ENCODE measurements at regions not wholly inside any gene's neighbourhood (a gene's known extent, or its start where the extent isn't known, plus 50 kb on each side); places are given as distances from the start of the nearest gene placed in this dataset.

- TF ChIP-seq EZH2phosphoT487 (IDR thresholded peaks at IDR 0.05; ENCODE audit: unreplicated experiment) (no peak), CTCF (conservative IDR thresholded peaks at IDR 0.05; ENCODE audit: low read depth in 2 of 2) (no peak), POLR2AphosphoS5 (IDR thresholded peaks at IDR 0.05; ENCODE audit: low read depth) (no peak), NANOG (IDR thresholded peaks at IDR 0.05; ENCODE audit: borderline replicate concordance) (no peak), CREB1 (CRISPR knock-in tag; IDR thresholded peaks at IDR 0.05; ENCODE audit: low read depth) (no peak), EZH2 (IDR thresholded peaks at IDR 0.05; ENCODE audit: low read depth, unreplicated experiment) (no peak), ETS1 (IDR thresholded peaks at IDR 0.05) (no peak), JUNB (IDR thresholded peaks at IDR 0.05; ENCODE audit: unreplicated experiment) (no peak)
Observed at GRCh38 chr2:51201295-51201694, 169.4 kb upstream of the NRXN1 start.

Measured in GM23338 (cell line).